ENCODE measurements at regions not wholly inside any gene's neighbourhood (a gene's known extent, or its start where the extent isn't known, plus 50 kb on each side); places are given as distances from the start of the nearest gene placed in this dataset.

GRCh38 chr12:115468087-115468510 lies 784.1 kb upstream of the TBX3 start:
- TF ChIP-seq CTCF (IDR thresholded peaks at IDR 0.05) (peak; percentile 28; the same call in 1 of the 3 replicates), KDM5A (IDR thresholded peaks at IDR 0.05) (no peak), POLR2A (IDR thresholded peaks at IDR 0.05; ENCODE audit: low read length) (no peak), ZNF302 (CRISPR knock-in tag; IDR thresholded peaks at IDR 0.05) (no peak)

All from A549 (cell line).